Stomach smooth muscle (tissue), 2 donors: ENCODE measurements at regions not wholly inside any gene's neighbourhood (a gene's known extent, or its start where the extent isn't known, plus 50 kb on each side); places are given as distances from the start of the nearest gene placed in this dataset.
"Not testable (repeated sequence)": the region's sequence is repeated elsewhere in the genome, so short reads cannot be mapped to it uniquely, and the experiment has no call there.

Experiments
- H3K27ac ChIP-seq: one replicate; pipeline ENCODE4 v1.7.0; 2013; ENCODE audit warnings: mild to moderate bottlenecking, low read length, inconsistent platforms
- H3K27me3 ChIP-seq, 2 donors: one replicate each; pipeline ENCODE4 v1.7.0; 2013; ENCODE audit warnings: low read length in 2 of 2; ENCODE audit not compliant: insufficient read depth in 2 of 2, control insufficient read depth in 1 of 2
- H3K36me3 ChIP-seq, 2 donors: one replicate each; pipeline ENCODE4 v1.7.0; 2013; ENCODE audit warnings: low read length in 2 of 2; ENCODE audit not compliant: control insufficient read depth in 2 of 2, insufficient read depth in 2 of 2
- H3K4me1 ChIP-seq: one replicate; pipeline ENCODE4 v1.7.0; 2013; ENCODE audit warnings: low read length; ENCODE audit not compliant: control insufficient read depth, insufficient read depth
- H3K4me3 ChIP-seq, 2 donors: one replicate each; pipeline ENCODE4 v1.7.0; 2013; ENCODE audit warnings: low read length in 2 of 2
- H3K9ac ChIP-seq, 2 donors: one replicate each; pipeline ENCODE4 v1.7.0; 2013; ENCODE audit warnings: low read length in 2 of 2, mild to moderate bottlenecking in 1 of 2
- H3K9me3 ChIP-seq, 2 donors: one replicate each; pipeline ENCODE4 v1.7.0; 2013; ENCODE audit warnings: low read length in 2 of 2; ENCODE audit not compliant: control insufficient read depth in 2 of 2
- donor health status: healthy.
- donor health status: Pancreatic carcinoma.

DNA sequence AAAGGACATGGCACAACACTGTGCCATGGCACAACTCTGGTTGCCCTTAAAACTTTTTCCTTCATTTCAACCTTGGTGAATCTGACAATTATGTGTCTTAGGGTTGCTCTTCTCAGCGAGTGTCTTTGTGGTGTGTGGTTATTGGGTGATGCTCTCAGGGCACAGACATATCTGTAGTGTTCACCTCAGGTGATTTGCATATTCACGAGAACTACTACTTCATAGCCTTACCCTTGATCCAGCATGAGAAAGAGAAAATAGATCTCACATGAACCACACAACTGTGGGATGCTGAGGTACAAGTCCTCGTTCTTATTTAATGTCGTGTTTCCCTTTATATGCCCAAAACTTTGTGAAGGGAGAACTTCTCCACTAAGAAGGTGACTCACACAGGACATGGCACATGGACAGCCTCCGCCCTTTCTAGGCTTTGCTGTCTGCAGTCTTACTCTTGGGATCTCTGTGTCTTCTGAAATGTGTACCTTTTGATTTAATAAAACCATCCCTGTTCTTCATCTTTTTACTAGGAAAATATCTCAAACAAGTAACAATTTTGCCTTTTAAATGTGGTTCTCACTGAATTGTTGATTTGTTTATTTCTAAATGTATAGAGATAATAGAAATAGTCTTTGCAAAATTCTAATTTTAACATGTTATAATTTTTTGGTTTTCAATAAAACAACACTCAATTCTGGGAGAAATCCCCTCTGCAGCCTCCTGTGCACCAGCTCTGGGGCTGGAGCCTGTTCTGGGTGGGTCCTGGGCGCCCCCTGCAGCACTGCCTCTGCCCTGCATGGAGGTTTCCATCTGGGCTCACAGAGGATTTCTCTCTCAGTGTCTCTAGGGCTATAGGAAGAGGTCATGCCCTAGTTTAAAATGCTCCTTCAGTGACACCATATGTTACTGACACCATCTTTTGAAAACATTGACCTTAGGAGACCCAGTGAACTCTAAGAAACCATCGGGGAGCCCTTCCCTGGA lies 651.2 kb downstream of the TMEM121 start:
- H3K9ac ChIP-seq, H3K27ac ChIP-seq, H3K4me3 ChIP-seq, H3K36me3 ChIP-seq, H3K4me1 ChIP-seq, H3K9me3 ChIP-seq, H3K27me3 ChIP-seq: not testable (repeated sequence)

- no peaks in the 10 kb centered on the region for H3K9me3 ChIP-seq
- H3K4me1 ChIP-seq: no peaks in the 10 kb centered on the region
- no peaks in the 10 kb centered on the region for H3K27me3 ChIP-seq
- no peak overlapping the region for H3K9ac ChIP-seq
- no peaks in the 10 kb centered on the region for H3K36me3 ChIP-seq
- H3K4me3 ChIP-seq: no peak overlapping the region
- no peak overlapping the region for H3K27ac ChIP-seq
These were observed 653.4 kb downstream of the TMEM121 start for GRCh38 chr14:106179761-106180160.

DNA sequence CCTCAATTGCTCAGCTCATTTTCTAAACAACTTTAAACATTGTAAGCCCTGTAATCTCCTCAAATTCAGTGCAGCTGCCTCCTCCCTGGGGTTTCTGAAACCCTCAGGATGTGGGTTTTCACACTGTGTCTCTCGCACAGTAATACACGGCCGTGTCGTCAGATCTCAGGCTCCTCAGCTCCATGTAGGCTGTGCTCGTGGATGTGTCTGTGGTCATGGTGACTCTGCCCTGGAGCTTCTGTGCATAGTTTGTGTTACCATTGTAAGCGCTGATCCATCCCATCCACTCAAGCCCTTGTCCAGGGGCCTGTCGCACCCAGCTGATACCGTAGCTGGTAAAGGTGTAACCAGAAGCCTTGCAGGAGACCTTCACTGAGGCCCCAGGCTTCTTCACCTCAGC lies 658.4 kb downstream of the TMEM121 start:
- not testable (repeated sequence) for H3K9ac ChIP-seq, H3K36me3 ChIP-seq, H3K4me1 ChIP-seq, H3K9me3 ChIP-seq, H3K4me3 ChIP-seq, H3K27me3 ChIP-seq, H3K27ac ChIP-seq

- H3K9ac ChIP-seq, H3K36me3 ChIP-seq, H3K4me3 ChIP-seq, H3K4me1 ChIP-seq, H3K27ac ChIP-seq, H3K9me3 ChIP-seq, H3K27me3 ChIP-seq: not testable (repeated sequence)
These were observed 658.9 kb downstream of the TMEM121 start for GRCh38 chr14:106185174-106185836.

- Histone ChIP-seq H3K9me3 (no peaks in the 10 kb centered on the region), H3K27ac (no peak overlapping the region), H3K36me3 (no peaks in the 10 kb centered on the region), H3K9ac (no peak overlapping the region), H3K27me3 (peaks cover 0 to 2% of the 10 kb centered on the region in 2 donors), H3K4me1 (no peaks in the 10 kb centered on the region), H3K4me3 (no peak overlapping the region)
These were observed 659.5 kb downstream of the TMEM121 start for GRCh38 chr14:106185837-106186233.

- H3K9me3 ChIP-seq: no peaks in the 10 kb centered on the region
- no peak overlapping the region for H3K27ac ChIP-seq
- H3K27me3 ChIP-seq: peaks cover 0 to 2% of the 10 kb centered on the region in 2 donors
- no peak overlapping the region for H3K9ac ChIP-seq
- no peak overlapping the region for H3K4me3 ChIP-seq
- no peaks in the 10 kb centered on the region for H3K4me1 ChIP-seq
- no peaks in the 10 kb centered on the region for H3K36me3 ChIP-seq
These were observed 660.8 kb downstream of the TMEM121 start for GRCh38 chr14:106187216-106187615.

- H3K4me1 ChIP-seq, H3K36me3 ChIP-seq, H3K27me3 ChIP-seq, H3K9ac ChIP-seq, H3K9me3 ChIP-seq, H3K27ac ChIP-seq, H3K4me3 ChIP-seq: not testable (repeated sequence)
These were observed 666.3 kb downstream of the TMEM121 start for GRCh38 chr14:106192701-106193100.

GRCh38 chr14:106196459-106196858 lies 670.1 kb downstream of the TMEM121 start:
- not testable (repeated sequence) for H3K9ac ChIP-seq, H3K27ac ChIP-seq, H3K4me1 ChIP-seq, H3K27me3 ChIP-seq, H3K4me3 ChIP-seq, H3K9me3 ChIP-seq, H3K36me3 ChIP-seq

GRCh38 chr14:106197264-106197663 lies 670.9 kb downstream of the TMEM121 start:
- not testable (repeated sequence) for H3K4me3 ChIP-seq, H3K9ac ChIP-seq, H3K9me3 ChIP-seq, H3K4me1 ChIP-seq, H3K27me3 ChIP-seq, H3K36me3 ChIP-seq, H3K27ac ChIP-seq

DNA sequence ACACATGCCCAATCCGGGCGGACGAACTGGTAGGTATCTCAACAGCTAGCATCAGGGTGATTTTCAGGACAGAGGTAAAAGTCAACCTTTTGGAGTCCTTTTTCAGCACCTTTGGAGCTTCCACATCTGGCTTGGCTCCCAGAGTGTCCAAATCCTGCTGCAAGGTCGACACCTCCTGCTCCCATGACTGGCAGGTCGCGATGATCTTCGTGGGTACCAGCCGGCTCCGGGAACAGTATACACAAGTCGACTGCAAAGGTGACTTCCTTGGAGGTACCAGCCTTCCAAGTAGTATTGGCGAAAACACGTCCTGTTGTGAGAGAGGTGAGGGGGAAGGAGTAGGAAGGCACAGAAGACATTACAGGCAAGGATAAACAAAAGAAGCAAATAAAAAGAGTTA lies 672.7 kb downstream of the TMEM121 start:
- Histone ChIP-seq H3K27ac (no peak overlapping the region), H3K4me3 (no peak overlapping the region), H3K36me3 (no peaks in the 10 kb centered on the region), H3K9me3 (no peaks in the 10 kb centered on the region), H3K9ac (no peak overlapping the region), H3K4me1 (no peaks in the 10 kb centered on the region), H3K27me3 (no peaks in the 10 kb centered on the region)
